ENCODE measurements at regions not wholly inside any gene's neighbourhood (a gene's known extent, or its start where the extent isn't known, plus 50 kb on each side); places are given as distances from the start of the nearest gene placed in this dataset.

- no peak for DNase-seq
Observed at GRCh38 chr4:108520807-108521206, 99.6 kb upstream of the RPL34 start.

GRCh38 chr4:108519911-108520601 lies 100.3 kb upstream of the RPL34 start:
- DNase-seq: no peak

GRCh38 chr4:108519208-108519833 lies 101.1 kb upstream of the RPL34 start:
- no peak for DNase-seq

GRCh38 chr4:108512615-108513505 lies 107.5 kb upstream of the RPL34 start:
- peak; percentile 35 for DNase-seq

GRCh38 chr4:108511618-108512017 lies 108.8 kb upstream of the RPL34 start:
- no peak for DNase-seq

GRCh38 chr4:108502356-108502755 lies 118.0 kb upstream of the RPL34 start:
- DNase-seq: peak; percentile 15

- no peak for DNase-seq
Observed at GRCh38 chr4:108498925-108499324, 121.5 kb upstream of the RPL34 start.

- no peak for DNase-seq
Observed at GRCh38 chr4:108493596-108493931, 126.8 kb upstream of the RPL34 start.

- peak; percentile 7 for DNase-seq
Observed at GRCh38 chr4:108492816-108493595, 127.4 kb upstream of the RPL34 start.

GRCh38 chr4:108488865-108489264 lies 131.5 kb upstream of the RPL34 start:
- DNase-seq: no peak

GRCh38 chr4:108486046-108486445 lies 134.3 kb upstream of the RPL34 start:
- DNase-seq: no peak

GRCh38 chr4:108484187-108484586 lies 136.2 kb upstream of the RPL34 start:
- no peak for DNase-seq

- no peak for DNase-seq
Observed at GRCh38 chr4:108483650-108484049, 136.7 kb upstream of the RPL34 start.

GRCh38 chr4:108483079-108483478 lies 137.3 kb upstream of the RPL34 start:
- DNase-seq: no peak

- DNase-seq: no peak
Observed at GRCh38 chr4:108480881-108481280, 139.5 kb upstream of the RPL34 start.

- DNase-seq: no peak
Observed at GRCh38 chr4:108477527-108478108, 142.8 kb upstream of the RPL34 start.

- DNase-seq: no peak
Observed at GRCh38 chr4:108473163-108473720, 147.1 kb upstream of the RPL34 start.

GRCh38 chr4:108466936-108467902 lies 153.2 kb upstream of the RPL34 start:
- DNase-seq: peak; percentile 24

GRCh38 chr4:108465886-108466500 lies 154.4 kb upstream of the RPL34 start:
- no peak for DNase-seq

GRCh38 chr4:108458681-108459080 lies 161.7 kb upstream of the RPL34 start:
- DNase-seq: no peak

- DNase-seq: no peak
Observed at GRCh38 chr4:108454227-108454626, 166.1 kb upstream of the RPL34 start.

Measured in kidney glomerular epithelial cell (primary cell).